HUES48 (cell line): ENCODE measurements at regions not wholly inside any gene's neighbourhood (a gene's known extent, or its start where the extent isn't known, plus 50 kb on each side); places are given as distances from the start of the nearest gene placed in this dataset.
A peak's percentile ranks its signal among the peaks of the same experiment; 100 is the strongest.
"Not testable (repeated sequence)": the region's sequence is repeated elsewhere in the genome, so short reads cannot be mapped to it uniquely, and the experiment has no call there.

Source experiments
- H3K27ac ChIP-seq: one replicate; pipeline ENCODE4 v1.7.0; 2013; ENCODE audit warnings: low read depth, low read length, inconsistent platforms
- H3K27me3 ChIP-seq: 2 replicates; pipeline ENCODE4 v1.6.1; 2013; ENCODE audit warnings: mild to moderate bottlenecking, low read length; ENCODE audit not compliant: control insufficient read depth, insufficient read depth
- H3K36me3 ChIP-seq: 2 replicates; pipeline ENCODE4 v1.6.1; 2013; ENCODE audit warnings: low read length; ENCODE audit not compliant: control insufficient read depth, insufficient read depth
- H3K4me1 ChIP-seq: 2 replicates; pipeline ENCODE4 v1.6.1; 2013; ENCODE audit warnings: mild to moderate bottlenecking, low read length; ENCODE audit not compliant: control insufficient read depth, insufficient read depth
- H3K4me3 ChIP-seq: 2 replicates; pipeline ENCODE4 v1.5.1; 2013; ENCODE audit warnings: mild to moderate bottlenecking, low read depth, low read length
- H3K9ac ChIP-seq: 2 replicates; pipeline ENCODE4 v1.6.1; 2013; ENCODE audit warnings: mild to moderate bottlenecking, low read depth, low read length, moderate library complexity
- H3K9me3 ChIP-seq: 2 replicates; pipeline ENCODE4 v1.6.1; 2013; ENCODE audit warnings: low read length; ENCODE audit not compliant: control insufficient read depth, insufficient read depth

GRCh38 chr3:14262212-14262611 lies 83.6 kb downstream of the LSM3 start:
- Histone ChIP-seq H3K9ac (no peak overlapping the region), H3K9me3 (no peaks in the 10 kb centered on the region), H3K4me3 (no peak overlapping the region), H3K27ac (no peak overlapping the region), H3K27me3 (0 out of 2 replicates have a peak, but pooled peaks cover 1% of the 10 kb centered on the region), H3K4me1 (no peaks in the 10 kb centered on the region), H3K36me3 (no peaks in the 10 kb centered on the region)

- Histone ChIP-seq H3K36me3 (no peaks in the 10 kb centered on the region), H3K9ac (no peak overlapping the region), H3K4me1 (no peaks in the 10 kb centered on the region), H3K27ac (no peak overlapping the region), H3K4me3 (no peak overlapping the region), H3K9me3 (no peaks in the 10 kb centered on the region), H3K27me3 (0 out of 2 replicates have a peak, but pooled peaks cover 4% of the 10 kb centered on the region)
Observed at GRCh38 chr3:14262867-14263266, 84.2 kb downstream of the LSM3 start.

GRCh38 chr3:14263317-14264005 lies 84.8 kb downstream of the LSM3 start:
- no peak overlapping the region for H3K9ac ChIP-seq
- H3K36me3 ChIP-seq: no peaks in the 10 kb centered on the region
- 0 out of 2 replicates have a peak, but pooled peaks cover 4% of the 10 kb centered on the region for H3K27me3 ChIP-seq
- H3K4me1 ChIP-seq: no peaks in the 10 kb centered on the region
- no peak overlapping the region for H3K4me3 ChIP-seq
- H3K9me3 ChIP-seq: no peaks in the 10 kb centered on the region
- no peak overlapping the region for H3K27ac ChIP-seq

- H3K27me3 ChIP-seq: 0 out of 2 replicates have a peak, but pooled peaks cover 4% of the 10 kb centered on the region
- H3K9me3 ChIP-seq: no peaks in the 10 kb centered on the region
- H3K4me1 ChIP-seq: no peaks in the 10 kb centered on the region
- H3K9ac ChIP-seq: no peak overlapping the region
- no peak overlapping the region for H3K4me3 ChIP-seq
- H3K27ac ChIP-seq: no peak overlapping the region
- H3K36me3 ChIP-seq: no peaks in the 10 kb centered on the region
Observed at GRCh38 chr3:14265246-14265962, 86.8 kb downstream of the LSM3 start.

GRCh38 chr3:14266361-14266760 lies 87.7 kb downstream of the LSM3 start:
- Histone ChIP-seq H3K4me1 (no peaks in the 10 kb centered on the region), H3K4me3 (no peak overlapping the region), H3K27me3 (0 out of 2 replicates have a peak, but pooled peaks cover 4% of the 10 kb centered on the region), H3K36me3 (no peaks in the 10 kb centered on the region), H3K9me3 (no peaks in the 10 kb centered on the region), H3K27ac (no peak overlapping the region), H3K9ac (no peak overlapping the region)

- no peak overlapping the region for H3K27ac ChIP-seq
- H3K27me3 ChIP-seq: 0 out of 2 replicates have a peak, but pooled peaks cover 4% of the 10 kb centered on the region
- H3K4me3 ChIP-seq: no peak overlapping the region
- H3K9me3 ChIP-seq: no peaks in the 10 kb centered on the region
- no peaks in the 10 kb centered on the region for H3K36me3 ChIP-seq
- H3K9ac ChIP-seq: no peak overlapping the region
- H3K4me1 ChIP-seq: peaks cover 3% of the 10 kb centered on the region
Observed at GRCh38 chr3:14267976-14268375, 89.4 kb downstream of the LSM3 start.

GRCh38 chr3:14268897-14269296 lies 90.3 kb downstream of the LSM3 start:
- Histone ChIP-seq H3K4me1 (peaks cover 11% of the 10 kb centered on the region), H3K36me3 (no peaks in the 10 kb centered on the region), H3K27me3 (0 out of 2 replicates have a peak, but pooled peaks cover 4% of the 10 kb centered on the region), H3K9me3 (no peaks in the 10 kb centered on the region), H3K4me3 (no peak overlapping the region), H3K27ac (no peak overlapping the region), H3K9ac (no peak overlapping the region)

- not testable (repeated sequence) for H3K27me3 ChIP-seq, H3K4me3 ChIP-seq, H3K36me3 ChIP-seq, H3K9me3 ChIP-seq
- peak overlapping the region; percentile 59 for H3K9ac ChIP-seq
- H3K27ac ChIP-seq: peak overlapping the region; percentile 83
- peaks cover 19% of the 10 kb centered on the region for H3K4me1 ChIP-seq
Observed at GRCh38 chr3:14272041-14272958, 93.7 kb downstream of the LSM3 start.

GRCh38 chr3:14272959-14273560 lies 94.4 kb downstream of the LSM3 start:
- peak overlapping the region; percentile 83 for H3K27ac ChIP-seq
- peak overlapping the region; percentile 59; the same call in 1 of the 2 replicates for H3K9ac ChIP-seq
- not testable (repeated sequence) for H3K4me3 ChIP-seq, H3K9me3 ChIP-seq, H3K27me3 ChIP-seq, H3K36me3 ChIP-seq
- peaks cover 19% of the 10 kb centered on the region for H3K4me1 ChIP-seq

GRCh38 chr3:14273901-14274611 lies 95.4 kb downstream of the LSM3 start:
- Histone ChIP-seq H3K9ac (no peak overlapping the region), H3K4me3 (no peak overlapping the region), H3K36me3 (no peaks in the 10 kb centered on the region), H3K27me3 (no peaks in the 10 kb centered on the region), H3K9me3 (no peaks in the 10 kb centered on the region), H3K4me1 (peaks cover 27% of the 10 kb centered on the region), H3K27ac (peak overlapping the region; percentile 83)
